Right forelimb (tissue), 1 donor: ENCODE measurements at regions not wholly inside any gene's neighbourhood (a gene's known extent, or its start where the extent isn't known, plus 50 kb on each side); places are given as distances from the start of the nearest gene placed in this dataset.
"Not testable (repeated sequence)": the region's sequence is repeated elsewhere in the genome, so short reads cannot be mapped to it uniquely, and the experiment has no call there.

Experiments used
- DNase-seq: peaks from one replicate; pipeline ENCODE4 v3.0.0-alpha.2; 2018

DNA sequence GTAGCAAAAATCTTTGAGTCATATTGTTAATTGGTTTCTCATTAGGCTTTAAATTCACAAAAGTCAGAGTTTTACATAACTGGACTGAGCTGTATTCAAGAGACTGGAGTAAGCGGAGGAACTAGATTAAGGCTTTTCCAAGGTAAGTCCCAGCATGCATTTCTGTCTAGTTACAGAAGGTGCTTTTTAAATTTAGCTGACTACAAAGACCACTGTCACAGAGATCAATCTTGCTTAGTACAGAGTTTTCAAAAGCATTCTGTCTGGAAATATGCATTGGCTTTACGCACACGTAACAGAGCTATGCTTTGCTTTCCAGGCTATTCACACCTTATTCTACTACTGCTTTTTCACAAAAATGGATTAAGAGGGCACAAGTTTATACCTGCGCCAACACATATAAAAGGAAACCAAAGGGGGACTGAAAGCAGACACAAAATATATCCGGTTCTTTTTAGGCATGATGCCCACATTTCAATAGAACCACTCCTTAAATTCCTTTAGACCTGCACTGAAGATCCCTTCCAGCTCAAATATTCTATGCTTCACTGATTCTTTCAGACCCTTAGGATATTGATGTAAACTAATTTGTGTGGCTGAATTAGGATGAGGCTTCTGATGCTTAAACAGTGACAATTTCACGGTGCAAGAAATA lies 560.7 kb upstream of the CRIM1 start:
- no peak for DNase-seq

DNA sequence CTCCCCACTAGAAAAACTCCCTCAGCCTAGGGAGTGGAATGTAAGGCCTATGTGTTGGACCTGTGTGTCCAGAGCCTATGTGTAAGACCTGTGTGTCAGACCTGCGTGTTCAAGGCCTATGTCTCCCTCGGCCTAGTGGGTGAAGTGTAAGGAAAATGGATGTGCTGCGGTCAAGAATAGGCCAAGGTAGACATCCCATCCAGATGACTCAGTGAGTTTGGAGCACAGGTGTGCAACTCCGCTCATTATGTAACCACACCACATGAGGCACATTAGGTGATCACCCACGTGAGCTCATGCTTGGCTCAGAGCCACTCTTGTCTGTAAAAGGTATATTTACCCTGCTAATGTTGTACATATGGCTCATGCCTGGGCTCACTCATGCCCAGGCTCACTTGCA lies 565.3 kb upstream of the CRIM1 start:
- DNase-seq: no peak

DNA sequence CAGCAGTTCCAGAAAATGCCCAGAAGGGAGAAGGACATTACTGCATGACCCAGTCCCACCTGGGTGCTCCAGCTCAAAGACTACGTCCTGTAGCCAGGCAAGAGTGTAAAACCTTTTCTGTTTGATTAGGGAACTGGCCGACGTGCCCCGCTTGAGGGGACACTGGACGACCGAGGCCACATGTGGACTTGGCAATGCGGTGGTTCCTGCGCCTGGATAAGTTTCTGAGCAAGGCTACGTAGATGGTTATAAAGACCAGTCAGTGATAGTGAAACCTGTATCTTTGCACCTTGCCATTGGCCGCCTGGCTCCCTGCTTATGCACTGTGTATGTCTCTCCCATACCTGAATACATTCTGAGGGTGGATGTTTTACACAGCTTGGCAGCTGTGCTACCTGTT lies 567.0 kb upstream of the CRIM1 start:
- no peak for DNase-seq

- DNase-seq: no peak
Measured at GRCh38 chr2:35787302-35788031, 568.1 kb upstream of the CRIM1 start.

DNA sequence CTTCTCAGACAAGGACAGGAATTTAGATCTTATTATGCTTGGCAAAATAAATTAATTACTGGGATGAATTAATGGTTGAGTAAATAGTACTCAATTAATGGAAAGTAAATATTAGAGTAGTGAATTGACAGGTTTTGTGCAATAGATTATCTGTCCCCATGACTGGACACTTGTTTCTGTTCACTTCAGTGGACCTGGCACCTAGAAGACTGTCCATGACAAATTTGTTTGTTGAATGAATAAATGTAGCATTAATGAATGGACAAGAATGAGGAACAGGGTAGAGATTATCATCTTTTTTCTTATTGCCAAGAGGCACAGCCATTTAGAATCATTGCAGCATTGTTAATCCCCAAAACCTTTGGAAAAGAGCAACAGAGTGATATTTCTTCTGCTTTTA lies 570.0 kb upstream of the CRIM1 start:
- DNase-seq: no peak

DNA sequence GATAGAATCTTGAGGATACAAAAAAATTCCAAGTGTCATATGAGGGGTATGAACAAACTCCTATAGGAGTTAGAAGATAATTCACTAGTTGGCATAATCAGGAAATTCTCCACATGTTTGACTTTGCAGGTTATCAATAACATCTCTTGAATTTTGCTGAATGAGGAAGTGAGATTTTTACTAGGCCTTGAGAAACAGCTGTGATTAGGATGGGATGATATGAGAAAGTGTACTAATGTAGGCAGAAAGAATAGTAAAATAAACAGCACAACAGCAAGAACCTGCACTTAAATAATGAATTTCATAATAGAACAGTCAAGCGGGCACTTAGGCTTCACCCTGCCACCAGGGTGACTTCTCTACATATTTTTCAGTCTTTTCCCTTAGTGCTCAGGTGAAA lies 570.8 kb upstream of the CRIM1 start:
- DNase-seq: no peak

DNA sequence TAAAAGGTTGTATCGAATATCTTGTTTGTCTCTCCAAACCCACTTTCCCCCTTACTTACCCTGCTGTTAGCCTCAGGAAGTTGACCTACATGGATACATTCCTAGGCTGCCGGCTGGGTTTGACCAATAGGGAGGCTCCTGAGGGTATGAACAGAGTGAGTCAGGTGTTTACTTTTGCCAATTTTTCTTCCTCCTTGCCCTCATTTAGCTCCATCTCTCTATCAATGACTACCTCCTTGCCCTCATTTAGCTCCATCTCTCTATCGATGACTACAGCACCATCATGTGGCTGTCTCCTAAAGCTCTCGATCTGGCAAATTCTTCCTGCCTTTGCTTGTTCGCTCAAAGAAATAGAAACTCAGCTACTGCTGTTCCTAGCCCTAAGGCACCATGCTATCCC lies 571.9 kb upstream of the CRIM1 start:
- no peak for DNase-seq

GRCh38 chr2:35741556-35741955 lies 614.0 kb upstream of the CRIM1 start:
- DNase-seq: no peak

DNA sequence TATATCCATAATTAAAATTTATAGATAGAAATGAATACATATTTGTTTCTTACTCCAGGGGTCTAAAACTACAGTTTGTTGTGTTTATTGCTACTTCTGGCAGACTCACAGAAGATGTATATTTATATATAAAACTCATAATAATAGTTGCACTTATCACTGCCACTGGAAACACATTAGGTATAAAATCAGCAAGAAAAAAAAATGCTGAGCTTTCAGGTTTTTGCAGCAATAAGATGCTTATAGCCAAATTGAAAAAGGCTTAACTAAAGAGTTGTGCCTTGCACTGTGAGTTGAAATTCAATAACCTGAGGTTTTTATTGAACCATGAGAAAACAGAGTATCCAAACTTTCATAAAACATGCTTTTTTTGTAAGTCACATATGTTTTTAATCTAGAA lies 623.9 kb upstream of the CRIM1 start:
- DNase-seq: no peak

DNA sequence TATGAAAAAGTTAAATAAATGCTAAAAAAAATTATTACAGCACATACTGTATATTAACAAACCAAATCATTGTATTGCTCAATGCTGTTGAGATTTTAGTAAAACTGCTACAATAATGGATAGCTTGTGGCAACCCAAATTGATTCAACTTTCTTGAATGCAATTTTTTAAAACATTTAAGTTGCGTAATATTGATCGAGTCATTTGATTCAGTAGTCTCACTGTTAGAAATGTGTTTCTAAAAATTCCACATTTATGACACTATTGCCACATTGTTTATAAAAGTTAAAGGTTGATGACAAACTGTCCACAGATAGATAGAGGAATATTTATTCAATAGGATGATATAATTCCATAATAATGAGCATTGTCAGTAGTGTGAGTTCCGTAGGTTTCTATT lies 640.7 kb upstream of the CRIM1 start:
- DNase-seq: no peak

- DNase-seq: no peak
Measured at GRCh38 chr2:35708411-35708923, 647.1 kb upstream of the CRIM1 start.

GRCh38 chr2:35688309-35688708 lies 667.3 kb upstream of the CRIM1 start:
- DNase-seq: no peak

GRCh38 chr2:35651688-35652323 lies 703.8 kb upstream of the CRIM1 start:
- DNase-seq: no peak

- no peak for DNase-seq
Measured at GRCh38 chr2:35614640-35615039, 740.9 kb upstream of the CRIM1 start.

DNA sequence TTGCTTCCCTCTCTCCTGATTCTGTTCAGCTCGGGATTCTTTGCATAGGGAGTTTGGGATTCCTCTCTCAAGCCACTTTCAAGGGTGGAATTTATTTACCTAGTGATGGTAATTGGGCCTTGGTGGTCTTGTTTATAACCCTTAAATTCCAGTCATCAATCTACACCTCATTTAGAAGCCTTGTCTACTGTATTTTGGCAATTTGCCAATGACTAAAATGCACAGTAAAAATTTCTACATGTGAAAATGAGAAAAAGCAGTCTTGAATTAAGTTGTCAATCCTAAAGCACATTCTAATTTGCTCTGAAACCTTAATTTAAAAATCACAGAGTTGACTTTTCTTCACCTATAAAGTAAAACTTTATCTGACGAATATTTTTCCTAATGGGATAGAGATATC lies 749.2 kb upstream of the CRIM1 start:
- no peak for DNase-seq

DNA sequence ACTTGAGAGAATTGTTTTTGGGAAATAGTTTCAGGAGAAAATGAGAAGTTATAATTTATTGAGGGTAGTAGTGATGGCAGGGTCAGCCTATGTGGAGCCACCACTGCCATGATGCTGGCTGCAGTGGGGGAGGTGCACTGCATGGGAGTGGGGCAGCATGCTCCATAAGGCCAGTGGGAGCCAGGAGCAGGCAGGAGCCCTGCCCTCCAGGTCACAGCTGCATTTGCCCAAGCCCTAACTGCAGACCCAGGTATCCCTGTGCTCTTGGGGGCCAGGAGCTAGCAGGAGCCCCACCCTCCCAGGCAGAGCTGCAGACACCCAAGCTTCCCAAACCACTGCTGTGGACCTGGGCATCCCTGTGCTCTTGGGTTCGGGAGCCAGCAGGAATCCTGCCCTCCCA lies 757.3 kb upstream of the CRIM1 start:
- DNase-seq: no peak

DNA sequence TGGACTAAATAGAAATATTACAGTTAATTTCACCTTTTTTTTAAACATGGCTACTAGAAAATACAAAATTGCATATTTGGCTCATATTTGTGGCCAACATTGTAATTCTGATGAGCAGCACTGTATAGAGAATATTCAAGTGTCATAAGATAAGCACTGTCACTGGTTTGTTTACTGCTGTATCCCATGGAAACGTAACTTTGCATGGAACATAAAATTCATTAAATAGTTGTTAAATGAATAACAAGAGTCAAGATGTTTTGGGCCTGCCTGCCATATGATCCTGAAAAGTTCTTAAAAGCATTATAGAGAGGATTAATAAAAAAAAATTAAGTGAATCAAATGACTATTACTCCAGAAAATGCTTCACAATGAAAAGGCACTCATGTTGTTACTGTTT lies 763.7 kb upstream of the CRIM1 start:
- no peak for DNase-seq

GRCh38 chr2:35585972-35586371 lies 769.6 kb upstream of the CRIM1 start:
- no peak for DNase-seq

DNA sequence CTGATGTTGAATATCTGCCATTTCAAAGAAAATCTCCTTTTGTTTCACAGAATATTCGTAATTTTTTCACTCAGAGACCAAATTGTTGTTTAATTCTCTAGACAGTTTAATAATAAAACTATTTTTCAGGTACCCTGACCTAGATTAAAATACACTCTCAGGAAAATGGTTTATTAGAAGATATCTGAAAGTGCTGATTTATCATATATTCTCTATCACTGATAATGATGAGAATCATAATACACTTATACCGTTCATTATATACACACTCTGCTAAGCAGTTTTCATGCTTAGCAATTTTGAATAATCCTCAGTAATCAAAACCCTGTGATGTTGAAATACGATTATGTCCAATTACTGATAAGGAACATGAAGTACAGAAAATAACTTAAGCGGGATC lies 772.9 kb upstream of the CRIM1 start:
- DNase-seq: no peak

- no peak for DNase-seq
Measured at GRCh38 chr2:35580956-35581355, 774.6 kb upstream of the CRIM1 start.

DNA sequence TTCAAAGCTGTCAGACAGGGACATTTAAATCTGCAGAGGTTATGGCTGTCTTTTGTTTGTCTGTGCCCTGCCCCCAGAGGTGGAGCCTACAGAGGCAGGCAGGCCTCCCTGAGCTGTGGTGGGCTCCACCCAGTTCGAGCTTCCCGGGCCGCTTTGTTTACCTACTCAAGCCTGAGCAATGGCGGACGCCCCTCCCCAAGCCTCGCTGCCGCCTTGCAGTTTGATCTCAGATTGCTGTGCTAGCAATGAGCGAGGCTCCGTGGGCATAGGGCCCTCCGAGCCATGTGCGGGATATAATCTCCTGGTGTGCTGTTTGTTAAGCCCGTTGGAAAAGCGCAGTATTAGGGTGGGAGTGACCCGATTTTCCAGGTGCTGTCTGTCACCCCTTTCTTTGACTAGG lies 787.0 kb upstream of the CRIM1 start:
- DNase-seq: not testable (repeated sequence)

GRCh38 chr2:35562488-35562887 lies 793.1 kb upstream of the CRIM1 start:
- no peak for DNase-seq

- DNase-seq: no peak
Measured at GRCh38 chr2:35548171-35548570, 807.4 kb upstream of the CRIM1 start.

DNA sequence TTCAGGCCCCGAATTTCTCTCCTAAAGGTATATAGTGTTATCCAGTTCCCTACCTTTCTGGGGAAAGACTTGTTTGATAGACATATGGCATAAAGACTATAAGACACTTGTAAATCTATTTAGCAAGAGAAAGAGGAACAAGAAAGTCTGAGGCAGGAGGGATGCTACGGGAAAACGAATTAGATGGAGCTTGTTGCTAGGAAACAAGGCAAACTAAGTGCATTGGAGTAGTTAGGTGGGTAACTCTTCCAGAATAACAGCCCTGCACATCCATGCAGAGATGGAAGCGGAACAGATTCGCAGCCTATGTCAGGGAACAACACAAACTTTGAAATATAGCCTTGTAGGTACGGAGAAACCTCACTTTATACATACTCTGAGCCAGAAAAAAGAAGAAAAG lies 810.3 kb upstream of the CRIM1 start:
- no peak for DNase-seq
